ENCODE measurements at regions not wholly inside any gene's neighbourhood (a gene's known extent, or its start where the extent isn't known, plus 50 kb on each side); places are given as distances from the start of the nearest gene placed in this dataset.

- intact Hi-C loops (cut with micrococcal nuclease), result no loop called here
- H3K27ac Mint-ChIP-seq, result no peak overlapping the region
- no peaks in the 10 kb centered on the region for H3K4me1 Mint-ChIP-seq
- no peak overlapping the region for H3K4me3 Mint-ChIP-seq
- TF ChIP-seq CTCF (IDR thresholded peaks at IDR 0.05), result no peak
- H3K27me3 Mint-ChIP-seq, result no peaks in the 10 kb centered on the region
- no peak for DNase-seq
- POLR2A ChIA-PET, result no interaction called here
- H3K36me3 Mint-ChIP-seq (ENCODE audit: low read depth), result no peaks in the 10 kb centered on the region
- H3K9me3 Mint-ChIP-seq, result no peaks in the 10 kb centered on the region
- ATAC-seq (ENCODE audit: low read depth), result no peak
- CTCF ChIA-PET, result no interaction called here
These were observed 310.8 kb upstream of the ADAMTSL1 start for GRCh38 chr9:18163146-18163545.

GRCh38 chr9:18167733-18168132 lies 306.2 kb upstream of the ADAMTSL1 start:
- no peaks in the 10 kb centered on the region for H3K9me3 Mint-ChIP-seq
- H3K4me1 Mint-ChIP-seq, result no peaks in the 10 kb centered on the region
- ATAC-seq (ENCODE audit: low read depth) (no peak), DNase-seq (no peak)
- ChIA-PET CTCF (no interaction called here), POLR2A (no interaction called here)
- no peak overlapping the region for H3K27ac Mint-ChIP-seq
- no peak overlapping the region for H3K4me3 Mint-ChIP-seq
- intact Hi-C loops (cut with micrococcal nuclease), result no loop called here
- no peak for TF ChIP-seq CTCF (IDR thresholded peaks at IDR 0.05)
- no peaks in the 10 kb centered on the region for H3K36me3 Mint-ChIP-seq (ENCODE audit: low read depth)
- peaks cover 2% of the 10 kb centered on the region for H3K27me3 Mint-ChIP-seq

- intact Hi-C loops (cut with micrococcal nuclease), result no loop called here
- ChIA-PET POLR2A (no interaction called here), CTCF (no interaction called here)
- H3K4me3 Mint-ChIP-seq, result no peak overlapping the region
- H3K9me3 Mint-ChIP-seq, result no peaks in the 10 kb centered on the region
- no peak for TF ChIP-seq CTCF (IDR thresholded peaks at IDR 0.05)
- H3K27me3 Mint-ChIP-seq, result peaks cover 2% of the 10 kb centered on the region
- DNase-seq, result no peak
- no peak overlapping the region for H3K27ac Mint-ChIP-seq
- no peaks in the 10 kb centered on the region for H3K36me3 Mint-ChIP-seq (ENCODE audit: low read depth)
- H3K4me1 Mint-ChIP-seq, result no peaks in the 10 kb centered on the region
- no peak for ATAC-seq (ENCODE audit: low read depth)
These were observed 300.0 kb upstream of the ADAMTSL1 start for GRCh38 chr9:18173923-18174322.

- H3K27ac Mint-ChIP-seq, result no peak overlapping the region
- H3K27me3 Mint-ChIP-seq, result no peaks in the 10 kb centered on the region
- CTCF ChIA-PET, result no interaction called here
- no peaks in the 10 kb centered on the region for H3K9me3 Mint-ChIP-seq
- no peak for TF ChIP-seq CTCF (IDR thresholded peaks at IDR 0.05)
- no peaks in the 10 kb centered on the region for H3K36me3 Mint-ChIP-seq (ENCODE audit: low read depth)
- no peaks in the 10 kb centered on the region for H3K4me1 Mint-ChIP-seq
- ATAC-seq (ENCODE audit: low read depth) (no peak), DNase-seq (no peak)
- POLR2A ChIA-PET, result no interaction called here
- intact Hi-C loops (cut with micrococcal nuclease), result no loop called here
- H3K4me3 Mint-ChIP-seq, result no peak overlapping the region
These were observed 291.3 kb upstream of the ADAMTSL1 start for GRCh38 chr9:18182636-18183035.

GRCh38 chr9:18183974-18184373 lies 290.0 kb upstream of the ADAMTSL1 start:
- ChIA-PET CTCF (no interaction called here), POLR2A (no interaction called here)
- H3K4me3 Mint-ChIP-seq, result no peak overlapping the region
- H3K36me3 Mint-ChIP-seq (ENCODE audit: low read depth), result no peaks in the 10 kb centered on the region
- no peak for TF ChIP-seq CTCF (IDR thresholded peaks at IDR 0.05)
- ATAC-seq (ENCODE audit: low read depth) (no peak), DNase-seq (no peak)
- H3K27ac Mint-ChIP-seq, result no peak overlapping the region
- no peaks in the 10 kb centered on the region for H3K4me1 Mint-ChIP-seq
- intact Hi-C loops (cut with micrococcal nuclease), result no loop called here
- H3K9me3 Mint-ChIP-seq, result no peaks in the 10 kb centered on the region
- H3K27me3 Mint-ChIP-seq, result no peaks in the 10 kb centered on the region

Measured in activated B cell treated with CpG ODN at 0.5 μM for 24 hours (primary cell).